ENCODE measurements at regions not wholly inside any gene's neighbourhood (a gene's known extent, or its start where the extent isn't known, plus 50 kb on each side); places are given as distances from the start of the nearest gene placed in this dataset.

GRCh38 chr4:18321956-18322530, 300.5 kb upstream of the LCORL start:
- no peak for DNase-seq (ENCODE audit: low read depth, low spot score)
- no peak overlapping the region for H3K27ac ChIP-seq

DNA sequence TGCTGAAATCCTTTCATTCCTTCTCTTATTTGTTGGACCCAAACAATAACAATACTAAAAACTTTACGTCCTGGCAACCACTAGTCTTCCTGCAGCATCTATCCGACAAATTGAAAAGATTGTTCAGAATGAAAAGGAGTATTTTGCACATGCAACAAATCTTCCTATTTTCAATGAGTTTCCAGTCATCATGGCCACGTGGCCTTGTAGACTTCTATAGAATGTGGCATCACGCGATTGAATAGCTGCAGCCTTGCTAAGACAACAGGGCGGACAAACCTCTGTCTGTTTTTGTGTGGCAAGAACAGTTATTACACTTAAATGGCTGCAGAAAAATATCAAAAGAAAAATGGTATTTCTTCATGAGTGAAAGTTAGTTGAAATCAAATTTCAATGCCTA, 297.9 kb upstream of the LCORL start:
- DNase-seq (ENCODE audit: low read depth, low spot score), result no peak
- no peak overlapping the region for H3K27ac ChIP-seq

- no peak for DNase-seq (ENCODE audit: low read depth, low spot score)
- H3K27ac ChIP-seq, result no peak overlapping the region
These were observed 297.3 kb upstream of the LCORL start for GRCh38 chr4:18318682-18319388.

DNA sequence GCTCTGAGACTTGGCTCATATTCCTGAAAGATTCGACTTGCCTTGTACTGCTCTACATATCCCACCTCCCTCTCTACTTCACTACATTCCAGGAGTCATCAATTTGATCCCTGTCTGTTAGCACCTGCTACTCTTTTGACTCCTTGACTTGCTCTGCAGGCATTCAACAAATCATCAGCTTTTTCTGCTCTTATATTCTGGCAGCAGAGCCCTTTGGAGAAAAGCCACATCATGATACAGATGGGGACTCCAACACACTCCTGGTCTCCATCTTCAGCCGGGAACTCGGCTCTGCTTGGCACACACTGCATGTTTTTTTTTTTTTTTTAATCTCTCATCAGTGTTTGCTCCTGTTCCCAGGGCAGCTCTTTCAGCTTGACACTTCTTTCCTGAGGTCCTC, 293.2 kb upstream of the LCORL start:
- no peak for DNase-seq (ENCODE audit: low read depth, low spot score)
- H3K27ac ChIP-seq, result no peak overlapping the region

DNA sequence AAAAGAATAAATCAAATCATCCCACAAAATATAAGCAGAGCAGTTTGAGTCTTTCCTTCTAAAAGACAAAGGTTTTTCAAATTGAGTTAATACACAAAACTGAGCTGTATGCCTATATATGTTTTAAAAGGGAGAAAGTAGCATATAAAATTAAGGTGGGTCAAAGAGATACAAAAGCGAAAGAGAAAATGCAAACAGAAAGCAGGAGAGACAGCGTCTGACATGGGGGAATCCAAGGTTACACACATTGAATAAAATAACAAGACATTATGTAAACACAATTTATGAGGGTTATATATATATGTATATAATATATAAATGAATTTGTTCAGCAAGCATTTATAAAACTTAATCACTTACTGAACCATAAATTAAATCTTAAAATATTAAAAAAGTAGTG, 276.1 kb upstream of the LCORL start:
- no peak overlapping the region for H3K27ac ChIP-seq
- DNase-seq (ENCODE audit: low read depth, low spot score), result no peak

DNA sequence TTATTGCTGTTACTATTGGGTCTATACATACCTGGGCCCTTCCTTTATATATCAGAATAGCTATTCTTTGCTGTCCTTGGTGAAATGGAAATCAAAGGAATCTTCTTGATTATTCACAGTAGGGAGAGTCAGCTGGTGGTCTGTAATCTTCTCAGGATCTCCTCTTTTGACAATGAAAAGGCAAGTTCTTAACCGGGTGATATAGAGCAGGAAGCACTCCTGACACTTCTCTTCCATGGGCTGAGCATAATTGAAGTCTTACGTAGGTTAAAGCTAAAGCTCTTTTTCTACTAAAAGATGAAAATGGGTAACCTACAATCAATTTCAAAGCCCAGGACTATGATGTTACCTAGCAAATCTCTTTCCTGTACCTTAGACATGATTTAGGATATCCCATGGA, 274.9 kb upstream of the LCORL start:
- no peak for DNase-seq (ENCODE audit: low read depth, low spot score)
- no peak overlapping the region for H3K27ac ChIP-seq

GRCh38 chr4:18294846-18295245, 273.3 kb upstream of the LCORL start:
- H3K27ac ChIP-seq, result no peak overlapping the region
- DNase-seq (ENCODE audit: low read depth, low spot score), result no peak

DNA sequence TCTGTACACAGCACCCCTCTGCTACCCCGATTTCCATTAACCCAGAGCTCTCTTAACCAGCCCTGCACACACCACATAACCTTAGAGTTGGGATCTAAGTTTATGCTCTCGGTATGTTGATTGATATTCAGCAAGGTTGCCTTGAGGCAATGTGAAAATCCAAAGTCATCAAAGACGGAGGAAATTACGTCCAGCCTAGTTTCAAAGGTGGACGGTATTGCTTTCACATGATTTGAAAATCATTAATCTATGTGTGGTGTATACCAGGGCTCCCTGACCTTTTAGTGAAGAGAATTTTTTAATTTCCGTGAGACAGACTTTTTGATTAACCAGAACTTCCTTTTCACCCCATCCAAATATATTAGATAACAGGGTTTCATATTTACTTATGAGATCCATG, 272.5 kb upstream of the LCORL start:
- H3K27ac ChIP-seq, result no peak overlapping the region
- DNase-seq (ENCODE audit: low read depth, low spot score), result no peak

DNA sequence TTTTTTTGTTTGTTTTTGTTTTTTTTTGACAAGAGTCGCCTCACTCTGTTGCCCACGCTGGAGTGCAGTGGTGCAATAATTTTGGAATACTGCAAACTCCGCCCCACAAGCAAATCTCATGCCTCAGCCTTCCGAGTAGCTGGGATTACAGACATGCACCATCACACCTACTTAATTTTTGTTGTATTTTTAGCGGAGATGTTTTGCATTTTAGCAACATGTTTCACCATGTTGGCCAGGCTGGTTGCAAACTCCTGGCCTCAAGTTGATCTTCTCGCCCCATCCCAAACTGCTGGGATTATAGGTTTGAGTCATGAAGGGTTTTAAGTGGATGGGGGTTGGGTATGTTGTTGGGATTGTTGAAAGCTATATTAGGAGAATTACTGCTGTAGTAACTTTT, 270.9 kb upstream of the LCORL start:
- no peak overlapping the region for H3K27ac ChIP-seq
- no peak for DNase-seq (ENCODE audit: low read depth, low spot score)

GRCh38 chr4:18291981-18292380, 270.4 kb upstream of the LCORL start:
- no peak for DNase-seq (ENCODE audit: low read depth, low spot score)
- no peak overlapping the region for H3K27ac ChIP-seq

DNA sequence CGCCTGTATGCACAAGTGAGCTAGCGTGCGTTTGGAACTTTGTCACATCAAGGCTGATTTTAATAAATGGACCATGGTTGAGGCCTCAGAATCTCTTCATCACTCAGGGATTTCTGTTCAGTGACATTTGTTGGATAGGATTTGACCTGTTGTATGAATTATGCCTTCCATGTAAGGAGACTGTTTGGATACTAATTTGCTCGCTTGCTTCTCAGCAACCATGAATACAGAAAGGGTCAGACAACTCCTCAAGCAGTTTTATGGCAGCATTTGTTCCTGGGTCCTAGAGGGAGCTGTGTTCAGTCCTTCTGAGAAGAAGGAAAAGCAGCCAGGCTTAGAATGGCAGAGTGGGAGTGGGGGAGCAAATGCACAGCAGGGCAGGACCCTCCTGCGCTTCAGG, 269.7 kb upstream of the LCORL start:
- H3K27ac ChIP-seq, result no peak overlapping the region
- DNase-seq (ENCODE audit: low read depth, low spot score), result no peak

DNA sequence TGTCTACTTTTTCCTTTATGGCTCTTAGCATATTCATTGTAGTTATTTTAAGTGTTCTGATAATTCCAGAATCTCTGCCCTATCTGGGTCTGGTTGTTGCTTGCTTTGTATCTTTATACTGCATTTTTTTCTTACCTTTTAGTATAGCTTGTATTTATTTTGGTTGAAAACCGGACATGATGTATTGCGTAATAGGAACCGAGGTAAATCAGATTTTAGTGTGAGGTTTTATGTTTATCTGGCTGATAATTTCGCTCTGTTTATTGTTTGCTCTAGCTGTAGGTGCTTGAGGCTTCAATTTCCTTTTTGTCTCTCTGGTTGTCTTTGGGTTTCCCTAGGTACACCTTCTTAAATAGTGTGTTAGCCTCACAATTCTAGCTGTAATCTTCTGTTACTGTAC, 263.8 kb upstream of the LCORL start:
- H3K27ac ChIP-seq, result no peak overlapping the region
- DNase-seq (ENCODE audit: low read depth, low spot score), result no peak

- DNase-seq (ENCODE audit: low read depth, low spot score), result no peak
- no peak overlapping the region for H3K27ac ChIP-seq
These were observed 256.7 kb upstream of the LCORL start for GRCh38 chr4:18278244-18278643.

- no peak for DNase-seq (ENCODE audit: low read depth, low spot score)
- H3K27ac ChIP-seq, result no peak overlapping the region
These were observed 241.3 kb upstream of the LCORL start for GRCh38 chr4:18262832-18263231.

DNA sequence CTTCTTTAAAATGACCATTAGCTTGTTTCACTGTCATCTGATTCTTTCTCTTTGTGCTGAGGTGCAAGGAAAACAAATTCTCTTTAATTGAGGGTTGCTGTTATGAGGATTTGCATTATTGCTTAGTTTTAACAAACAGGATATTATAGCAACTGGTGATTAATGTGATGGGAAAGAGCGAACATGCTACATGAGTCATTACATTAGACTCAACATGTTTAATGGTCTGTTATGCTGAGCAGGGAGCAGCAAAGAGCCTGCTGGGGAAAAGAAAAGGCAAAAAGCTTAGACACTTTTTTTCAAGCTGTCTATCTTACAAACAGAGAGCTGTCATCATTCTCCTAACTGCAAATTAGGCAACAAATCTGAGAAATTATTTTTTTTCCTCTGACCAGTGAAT, 230.5 kb upstream of the LCORL start:
- no peak overlapping the region for H3K27ac ChIP-seq
- DNase-seq (ENCODE audit: low read depth, low spot score), result no peak

DNA sequence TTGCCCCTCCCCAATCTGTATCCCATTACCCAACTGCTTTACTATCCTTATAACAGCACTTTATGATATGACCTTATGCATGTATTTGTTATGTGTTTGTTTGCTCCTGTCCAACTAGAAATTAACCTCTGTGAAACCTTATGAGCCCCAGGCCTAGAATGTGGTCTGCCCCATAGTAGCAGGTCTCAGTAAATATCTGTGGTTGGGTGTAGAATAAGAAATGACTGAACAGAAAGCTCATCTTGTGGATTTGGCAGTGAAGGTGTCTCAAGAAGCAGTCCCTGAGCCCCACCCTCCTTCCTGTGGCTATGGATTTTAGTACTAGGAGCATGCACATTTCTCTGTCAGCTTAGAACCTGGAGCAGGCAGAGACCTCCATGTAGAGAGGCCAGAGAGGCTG, 229.0 kb upstream of the LCORL start:
- DNase-seq (ENCODE audit: low read depth, low spot score), result no peak
- no peak overlapping the region for H3K27ac ChIP-seq

DNA sequence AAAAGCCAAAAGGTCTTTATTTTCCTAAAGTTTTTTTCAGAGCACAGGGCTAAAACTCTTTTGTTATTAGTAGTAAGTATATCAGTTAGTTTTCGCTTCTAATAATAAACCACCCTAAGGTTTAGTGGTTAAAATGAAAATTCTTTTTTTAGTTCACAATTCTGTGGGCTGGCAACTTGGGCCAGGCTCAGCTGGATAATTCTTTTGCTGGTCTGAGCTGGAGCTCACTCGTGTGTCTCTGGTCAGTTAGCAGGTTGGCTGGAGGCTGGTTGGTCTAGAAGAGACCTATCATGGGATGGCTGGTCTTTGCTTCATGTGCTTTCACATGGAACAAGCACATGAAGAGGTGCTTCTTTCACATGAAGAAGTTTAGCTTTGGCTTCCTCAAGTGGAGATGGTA, 227.1 kb upstream of the LCORL start:
- H3K27ac ChIP-seq, result no peak overlapping the region
- no peak for DNase-seq (ENCODE audit: low read depth, low spot score)

DNA sequence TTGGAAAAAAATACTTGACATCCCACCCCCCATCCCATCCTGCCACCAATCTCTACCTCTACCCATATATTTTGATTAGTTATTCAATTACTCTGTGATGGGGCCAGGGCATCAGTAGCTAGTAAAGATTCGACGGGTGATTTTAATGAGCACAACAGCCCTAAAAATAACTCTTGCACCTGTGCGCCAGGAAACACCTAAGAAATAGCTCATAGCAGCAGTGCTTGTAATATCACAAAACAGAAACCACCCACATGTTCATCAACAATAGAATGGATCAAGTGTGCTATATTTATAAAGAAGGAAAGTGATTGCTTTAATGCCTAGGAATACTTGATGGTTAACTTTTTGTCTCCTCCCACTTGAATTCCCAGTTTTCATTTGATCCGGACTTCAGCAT, 225.6 kb upstream of the LCORL start:
- H3K27ac ChIP-seq, result no peak overlapping the region
- no peak for DNase-seq (ENCODE audit: low read depth, low spot score)

DNA sequence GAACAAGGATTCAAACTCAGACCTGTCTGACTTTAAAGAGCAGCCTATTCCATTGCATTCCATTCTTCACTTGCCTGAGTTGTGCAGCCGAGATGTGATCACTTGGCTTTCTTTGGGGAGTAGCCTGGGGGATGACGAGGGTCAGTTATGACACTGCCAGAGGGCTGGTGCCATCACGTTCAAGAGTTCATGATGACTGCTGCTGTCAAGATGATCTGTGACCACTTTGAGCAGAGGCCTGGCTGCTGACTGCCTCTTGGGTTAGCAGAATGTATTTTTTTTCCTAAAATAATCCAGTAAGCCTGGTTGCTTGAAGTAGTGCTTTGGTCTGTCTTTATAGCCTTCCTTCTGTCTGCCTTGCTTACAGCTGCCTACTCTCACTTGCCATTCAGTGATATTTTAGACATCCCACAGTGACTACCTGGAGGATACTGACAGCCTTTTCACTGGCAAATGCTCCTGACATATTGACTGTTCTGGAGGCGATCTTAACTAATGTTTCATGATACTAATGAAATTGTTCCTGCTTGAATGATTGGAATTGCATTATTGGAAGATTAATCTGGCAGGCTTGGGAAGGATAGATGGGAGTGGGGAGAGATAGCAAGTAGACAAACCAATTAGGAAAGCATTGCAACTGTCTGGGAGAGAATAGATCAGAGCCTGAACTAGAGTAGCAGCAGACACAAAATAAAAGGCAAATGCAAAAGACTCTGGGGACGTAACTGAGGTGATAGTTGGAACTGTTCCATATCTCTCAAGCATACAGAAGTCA, 221.6 kb upstream of the LCORL start:
- no peak overlapping the region for H3K27ac ChIP-seq
- no peak for DNase-seq (ENCODE audit: low read depth, low spot score)

GRCh38 chr4:18241727-18242126, 220.2 kb upstream of the LCORL start:
- no peak overlapping the region for H3K27ac ChIP-seq
- no peak for DNase-seq (ENCODE audit: low read depth, low spot score)

DNA sequence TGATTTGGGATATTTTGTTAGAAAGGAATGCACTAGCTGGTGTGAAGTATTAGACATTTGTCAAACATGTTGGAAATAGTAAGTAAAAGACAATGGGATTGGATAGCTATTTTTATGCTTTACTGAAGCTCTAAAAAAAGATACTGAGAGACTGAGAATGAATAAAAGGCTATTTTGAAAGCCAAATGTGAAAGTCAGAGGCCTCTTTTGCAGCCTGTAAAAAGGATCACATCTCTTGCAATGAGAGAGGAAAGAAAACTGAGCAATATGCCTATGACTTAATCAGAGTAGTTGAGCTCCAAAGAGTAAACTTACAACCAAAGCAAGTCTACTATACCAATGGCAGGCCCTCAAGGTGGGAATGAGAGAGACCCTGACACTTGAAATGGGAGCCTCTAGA, 212.6 kb upstream of the LCORL start:
- DNase-seq (ENCODE audit: low read depth, low spot score), result no peak
- H3K27ac ChIP-seq, result no peak overlapping the region

DNA sequence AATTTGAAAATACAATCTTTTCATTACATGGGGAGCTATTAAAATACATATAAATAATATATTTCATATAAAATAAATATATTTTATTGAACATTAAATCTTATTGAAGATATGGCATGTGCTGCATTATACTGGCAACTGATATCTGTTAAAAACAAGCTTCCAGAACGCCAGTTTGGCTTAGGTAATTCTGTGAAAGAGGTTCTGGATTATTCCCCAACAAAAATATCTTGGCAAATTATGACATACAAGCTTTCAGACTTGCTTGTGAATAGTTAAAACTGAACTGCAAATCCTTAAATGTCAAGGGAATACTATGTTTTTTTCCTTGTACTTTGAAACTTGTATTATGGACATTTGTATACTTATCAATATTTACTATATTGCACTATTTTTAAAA, 210.2 kb upstream of the LCORL start:
- H3K27ac ChIP-seq, result no peak overlapping the region
- no peak for DNase-seq (ENCODE audit: low read depth, low spot score)

Data from epithelial cell of prostate (primary cell).